ENCODE measurements at regions not wholly inside any gene's neighbourhood (a gene's known extent, or its start where the extent isn't known, plus 50 kb on each side); places are given as distances from the start of the nearest gene placed in this dataset.

- no peaks in the 10 kb centered on the region for H3K27me3 Mint-ChIP-seq
- peak overlapping the region; percentile 71 for H3K27ac Mint-ChIP-seq
- H3K9me3 Mint-ChIP-seq, result peaks cover 43% of the 10 kb centered on the region
- peaks cover 5% of the 10 kb centered on the region for H3K36me3 Mint-ChIP-seq
- CTCF ChIA-PET, result no interaction called here
- DNase-seq, result peak; percentile 75
- H3K4me3 Mint-ChIP-seq, result peak overlapping the region; percentile 60
- H3K4me1 Mint-ChIP-seq, result peaks cover 8% of the 10 kb centered on the region
Measured at GRCh38 chr10:130301021-130301892, 165.1 kb downstream of the GLRX3 start.

GRCh38 chr10:130326954-130327353 lies 190.8 kb downstream of the GLRX3 start:
- Mint-ChIP-seq H3K36me3 (no peaks in the 10 kb centered on the region), H3K4me1 (no peaks in the 10 kb centered on the region), H3K27me3 (no peaks in the 10 kb centered on the region), H3K27ac (no peak overlapping the region), H3K4me3 (no peak overlapping the region), H3K9me3 (peaks cover 19% of the 10 kb centered on the region)
- DNase-seq, result no peak
- CTCF ChIA-PET, result no interaction called here

- no peaks in the 10 kb centered on the region for H3K27me3 Mint-ChIP-seq
- no peaks in the 10 kb centered on the region for H3K36me3 Mint-ChIP-seq
- H3K4me3 Mint-ChIP-seq, result no peak overlapping the region
- CTCF ChIA-PET, result no interaction called here
- H3K4me1 Mint-ChIP-seq, result no peaks in the 10 kb centered on the region
- DNase-seq, result no peak
- peaks cover 11% of the 10 kb centered on the region for H3K9me3 Mint-ChIP-seq
- no peak overlapping the region for H3K27ac Mint-ChIP-seq
Measured at GRCh38 chr10:130329792-130330191, 193.6 kb downstream of the GLRX3 start.

- DNase-seq, result no peak
- H3K4me3 Mint-ChIP-seq, result no peak overlapping the region
- no peak overlapping the region for H3K27ac Mint-ChIP-seq
- H3K4me1 Mint-ChIP-seq, result no peaks in the 10 kb centered on the region
- peaks cover 3% of the 10 kb centered on the region for H3K9me3 Mint-ChIP-seq
- H3K36me3 Mint-ChIP-seq, result no peaks in the 10 kb centered on the region
- no peaks in the 10 kb centered on the region for H3K27me3 Mint-ChIP-seq
- CTCF ChIA-PET, result no interaction called here
Measured at GRCh38 chr10:130333185-130333584, 197.0 kb downstream of the GLRX3 start.

GRCh38 chr10:130335336-130335735 lies 199.1 kb downstream of the GLRX3 start:
- CTCF ChIA-PET, result no interaction called here
- H3K27me3 Mint-ChIP-seq, result no peaks in the 10 kb centered on the region
- H3K4me1 Mint-ChIP-seq, result no peaks in the 10 kb centered on the region
- no peak for DNase-seq
- no peaks in the 10 kb centered on the region for H3K9me3 Mint-ChIP-seq
- no peaks in the 10 kb centered on the region for H3K36me3 Mint-ChIP-seq
- H3K27ac Mint-ChIP-seq, result no peak overlapping the region
- no peak overlapping the region for H3K4me3 Mint-ChIP-seq

GRCh38 chr10:130336617-130337304 lies 200.6 kb downstream of the GLRX3 start:
- Mint-ChIP-seq H3K4me3 (no peak overlapping the region), H3K36me3 (no peaks in the 10 kb centered on the region), H3K9me3 (no peaks in the 10 kb centered on the region), H3K4me1 (no peaks in the 10 kb centered on the region), H3K27me3 (peaks cover under 1% of the 10 kb centered on the region), H3K27ac (no peak overlapping the region)
- DNase-seq, result no peak
- CTCF ChIA-PET, result no interaction called here

GRCh38 chr10:130337305-130337640 lies 201.1 kb downstream of the GLRX3 start:
- Mint-ChIP-seq H3K27me3 (peaks cover 3% of the 10 kb centered on the region), H3K27ac (no peak overlapping the region), H3K36me3 (no peaks in the 10 kb centered on the region), H3K4me1 (no peaks in the 10 kb centered on the region), H3K9me3 (no peaks in the 10 kb centered on the region), H3K4me3 (no peak overlapping the region)
- CTCF ChIA-PET, result no interaction called here
- DNase-seq, result no peak

GRCh38 chr10:130337696-130338635 lies 201.8 kb downstream of the GLRX3 start:
- H3K27me3 Mint-ChIP-seq, result peaks cover 3% of the 10 kb centered on the region
- no peaks in the 10 kb centered on the region for H3K9me3 Mint-ChIP-seq
- no peak overlapping the region for H3K4me3 Mint-ChIP-seq
- H3K4me1 Mint-ChIP-seq, result no peaks in the 10 kb centered on the region
- CTCF ChIA-PET, result no interaction called here
- peak overlapping the region; percentile 20 for H3K27ac Mint-ChIP-seq
- DNase-seq, result no peak
- H3K36me3 Mint-ChIP-seq, result no peaks in the 10 kb centered on the region

GRCh38 chr10:130338636-130339024 lies 202.4 kb downstream of the GLRX3 start:
- Mint-ChIP-seq H3K36me3 (no peaks in the 10 kb centered on the region), H3K27ac (no peak overlapping the region), H3K9me3 (no peaks in the 10 kb centered on the region), H3K4me3 (no peak overlapping the region), H3K27me3 (peaks cover 3% of the 10 kb centered on the region), H3K4me1 (no peaks in the 10 kb centered on the region)
- CTCF ChIA-PET, result no interaction called here
- no peak for DNase-seq

GRCh38 chr10:130339091-130339490 lies 202.9 kb downstream of the GLRX3 start:
- Mint-ChIP-seq H3K27me3 (peaks cover 3% of the 10 kb centered on the region), H3K4me3 (no peak overlapping the region), H3K4me1 (no peaks in the 10 kb centered on the region), H3K27ac (no peak overlapping the region), H3K36me3 (no peaks in the 10 kb centered on the region), H3K9me3 (no peaks in the 10 kb centered on the region)
- CTCF ChIA-PET, result no interaction called here
- no peak for DNase-seq

- no peak overlapping the region for H3K27ac Mint-ChIP-seq
- H3K4me3 Mint-ChIP-seq, result no peak overlapping the region
- CTCF ChIA-PET, result no interaction called here
- no peaks in the 10 kb centered on the region for H3K36me3 Mint-ChIP-seq
- H3K27me3 Mint-ChIP-seq, result peaks cover 3% of the 10 kb centered on the region
- H3K9me3 Mint-ChIP-seq, result no peaks in the 10 kb centered on the region
- DNase-seq, result no peak
- H3K4me1 Mint-ChIP-seq, result no peaks in the 10 kb centered on the region
Measured at GRCh38 chr10:130339911-130340310, 203.7 kb downstream of the GLRX3 start.

GRCh38 chr10:130340816-130341215 lies 204.6 kb downstream of the GLRX3 start:
- H3K9me3 Mint-ChIP-seq, result no peaks in the 10 kb centered on the region
- CTCF ChIA-PET, result no interaction called here

GRCh38 chr10:130341356-130341755 lies 205.2 kb downstream of the GLRX3 start:
- Mint-ChIP-seq H3K27me3 (peaks cover 3% of the 10 kb centered on the region), H3K36me3 (no peaks in the 10 kb centered on the region), H3K27ac (no peak overlapping the region), H3K9me3 (no peaks in the 10 kb centered on the region), H3K4me1 (no peaks in the 10 kb centered on the region), H3K4me3 (no peak overlapping the region)
- CTCF ChIA-PET, result no interaction called here
- DNase-seq, result no peak

More at GRCh38 chr10:130340816-130341215, 204.6 kb downstream of the GLRX3 start:
- no peak overlapping the region for H3K4me3 Mint-ChIP-seq
- no peak overlapping the region for H3K27ac Mint-ChIP-seq
- no peaks in the 10 kb centered on the region for H3K36me3 Mint-ChIP-seq
- peaks cover 3% of the 10 kb centered on the region for H3K27me3 Mint-ChIP-seq
- DNase-seq, result no peak
- H3K4me1 Mint-ChIP-seq, result no peaks in the 10 kb centered on the region

- CTCF ChIA-PET, result no interaction called here
- H3K9me3 Mint-ChIP-seq, result peaks cover 1% of the 10 kb centered on the region
- H3K4me1 Mint-ChIP-seq, result no peaks in the 10 kb centered on the region
- no peak overlapping the region for H3K4me3 Mint-ChIP-seq
- DNase-seq, result no peak
- H3K27ac Mint-ChIP-seq, result no peak overlapping the region
- peaks cover 3% of the 10 kb centered on the region for H3K27me3 Mint-ChIP-seq
- no peaks in the 10 kb centered on the region for H3K36me3 Mint-ChIP-seq
Measured at GRCh38 chr10:130345728-130346127, 209.5 kb downstream of the GLRX3 start.

Data from activated naive CD4-positive, alpha-beta T cell treated with anti-CD3 and anti-CD28 coated beads, Interleukin-2, amount 10 ng/mL, durations not matched to agents 7 days and 5 days (primary cell).